H1 (cell line): ENCODE measurements at regions not wholly inside any gene's neighbourhood (a gene's known extent, or its start where the extent isn't known, plus 50 kb on each side); places are given as distances from the start of the nearest gene placed in this dataset.

Experiments used
- CTBP2 ChIP-seq: IDR thresholded peaks from 2 replicates; pipeline ENCODE4 v1.7.0; 2011; ENCODE audit warnings: borderline replicate concordance, mild to moderate bottlenecking, moderate library complexity, mixed read lengths, low read length; ENCODE audit not compliant: insufficient read depth, insufficient read length
- GTF2F1 ChIP-seq: IDR thresholded peaks from 2 replicates; pipeline ENCODE4 v1.6.1; 2012; ENCODE audit warnings: low read depth, low read length, improper control_type of control experiment, borderline replicate concordance
- MAFK ChIP-seq: IDR thresholded peaks from 2 replicates; pipeline ENCODE4 v1.6.1; 2012; ENCODE audit warnings: low read depth, mild to moderate bottlenecking, improper control_type of control experiment, low read length
- NANOG ChIP-seq: IDR thresholded peaks from 2 replicates; pipeline ENCODE4 v1.6.1; 2011; ENCODE audit warnings: low read length, low read depth, mild to moderate bottlenecking, inconsistent platforms; ENCODE audit not compliant: insufficient read depth, poor library complexity, severe bottlenecking
- POU5F1 ChIP-seq: IDR thresholded peaks from 2 replicates; pipeline ENCODE4 v1.6.1; 2011; ENCODE audit warnings: low read depth, mild to moderate bottlenecking, low read length, moderate library complexity
- RXRA ChIP-seq: IDR thresholded peaks from 2 replicates; pipeline ENCODE4 v1.6.1; 2011; ENCODE audit warnings: low read depth, mild to moderate bottlenecking, low read length, moderate library complexity; ENCODE audit not compliant: insufficient read depth
- TEAD4 ChIP-seq: IDR thresholded peaks from 2 replicates; pipeline ENCODE4 v1.6.1; 2012; ENCODE audit warnings: low read depth, low read length, inconsistent platforms, mixed read lengths

- TF ChIP-seq TEAD4 (no peak), CTBP2 (no peak), POU5F1 (no peak), GTF2F1 (no peak), MAFK (no peak), RXRA (no peak), NANOG (no peak)
Observed at GRCh38 chr5:1699394-1699793, 100.2 kb downstream of the MRPL36 start (continued).
